SK-N-SH treated with all-trans-retinoic acid at 6 μM for 48 hours (cell line): ENCODE measurements at regions not wholly inside any gene's neighbourhood (a gene's known extent, or its start where the extent isn't known, plus 50 kb on each side); places are given as distances from the start of the nearest gene placed in this dataset.

Experiments used
- BACH2 ChIP-seq: fragments of 250-450 bp; sonication (Bioruptor Pico); IDR thresholded peaks from 2 replicates; pipeline ENCODE4 v1.9.0; 2021; ENCODE audit warnings: mild to moderate bottlenecking, borderline replicate concordance
- CREB5 ChIP-seq: fragments of 250-450 bp; sonication (Bioruptor Pico); IDR thresholded peaks from 2 replicates; pipeline ENCODE4 v1.5.1; 2020; ENCODE audit warnings: low read depth, mild to moderate bottlenecking, moderate library complexity
- CSDC2 ChIP-seq: fragments of 250-450 bp; sonication (Bioruptor Pico); IDR thresholded peaks from 2 replicates; pipeline ENCODE4 v1.5.0; 2020; ENCODE audit warnings: mild to moderate bottlenecking, moderate library complexity
- GLIS3 ChIP-seq: fragments of 250-450 bp; sonication (Bioruptor Pico); IDR thresholded peaks from 2 replicates; pipeline ENCODE4 v1.5.0; 2020; ENCODE audit warnings: mild to moderate bottlenecking, moderate library complexity
- PATZ1 ChIP-seq: fragments of 250-450 bp; sonication (Bioruptor Pico); IDR thresholded peaks from 2 replicates; pipeline ENCODE4 v1.8.0; 2020; ENCODE audit warnings: mild to moderate bottlenecking, moderate library complexity, borderline replicate concordance
- RARB ChIP-seq: fragments of 250-450 bp; sonication (Bioruptor Pico); IDR thresholded peaks from 2 replicates; pipeline ENCODE4 v1.8.0; 2021; ENCODE audit warnings: mild to moderate bottlenecking, moderate library complexity
- ZNF8 ChIP-seq: fragments of 450-650 bp; formaldehyde crosslinking; IDR thresholded peaks from 2 replicates; pipeline ENCODE4 v1.5.0; 2020; ENCODE audit warnings: mild to moderate bottlenecking, moderate library complexity

DNA sequence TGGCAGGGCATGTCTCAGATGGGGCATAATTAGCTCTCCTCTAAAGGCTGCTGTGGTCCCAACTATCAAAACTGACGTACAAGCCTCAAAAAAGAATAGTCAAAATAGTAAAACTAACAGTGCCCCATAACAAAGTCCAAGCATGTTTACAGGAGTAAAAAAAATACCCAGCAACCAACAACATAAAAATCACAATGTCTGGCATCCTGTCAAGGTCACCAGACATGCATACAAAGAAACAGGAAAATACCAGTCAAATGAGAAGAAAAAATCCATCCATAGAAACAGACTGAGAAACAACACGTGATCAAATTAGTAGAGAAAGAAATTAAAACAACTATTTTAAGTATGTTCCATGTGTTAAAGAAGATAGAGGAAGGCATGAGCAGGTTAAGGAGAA, 131.2 kb upstream of the C14orf180 start:
- TF ChIP-seq RARB (CRISPR knock-in tag), result no peak
- no peak for TF ChIP-seq BACH2 (CRISPR knock-in tag)
- no peak for TF ChIP-seq ZNF8 (CRISPR knock-in tag)
- no peak for TF ChIP-seq CREB5
- no peak for TF ChIP-seq GLIS3 (CRISPR knock-in tag)
- TF ChIP-seq PATZ1 (CRISPR knock-in tag), result no peak
- no peak for TF ChIP-seq CSDC2 (CRISPR knock-in tag)
